DMS114 treated with DMSO at 0.1 percent for 48 hours (cell line): ENCODE measurements at regions not wholly inside any gene's neighbourhood (a gene's known extent, or its start where the extent isn't known, plus 50 kb on each side); places are given as distances from the start of the nearest gene placed in this dataset.
"Not testable (repeated sequence)": the region's sequence is repeated elsewhere in the genome, so short reads cannot be mapped to it uniquely, and the experiment has no call there.

Experiments used
- DNase-seq: peaks from one replicate; lab custom pipeline; 2025; ENCODE audit not compliant: unreplicated experiment; lab: John Stamatoyannopoulos, UW

GRCh38 chr13:74554569-74555275 is 420.5 kb upstream of the KLF12 start:
- DNase-seq: no peak

GRCh38 chr13:74550039-74550438 is 415.8 kb upstream of the KLF12 start:
- DNase-seq: no peak

GRCh38 chr13:74536649-74537048 is 402.4 kb upstream of the KLF12 start:
- not testable (repeated sequence) for DNase-seq

GRCh38 chr13:74533226-74533625 is 399.0 kb upstream of the KLF12 start:
- DNase-seq: no peak

- DNase-seq: no peak
These were observed 395.8 kb upstream of the KLF12 start for GRCh38 chr13:74530011-74530410.

- DNase-seq: no peak
These were observed 394.7 kb upstream of the KLF12 start for GRCh38 chr13:74528734-74529513.

GRCh38 chr13:74523057-74523456 is 388.9 kb upstream of the KLF12 start:
- no peak for DNase-seq

GRCh38 chr13:74511523-74511922 is 377.3 kb upstream of the KLF12 start:
- no peak for DNase-seq

- DNase-seq: no peak
These were observed 353.0 kb upstream of the KLF12 start for GRCh38 chr13:74487091-74487722.

- no peak for DNase-seq
These were observed 351.6 kb upstream of the KLF12 start for GRCh38 chr13:74485757-74486156.

GRCh38 chr13:74479124-74479523 is 344.9 kb upstream of the KLF12 start:
- DNase-seq: no peak

- no peak for DNase-seq
These were observed 342.6 kb upstream of the KLF12 start for GRCh38 chr13:74476788-74477187.

GRCh38 chr13:74476365-74476764 is 342.2 kb upstream of the KLF12 start:
- no peak for DNase-seq

- no peak for DNase-seq
These were observed 332.7 kb upstream of the KLF12 start for GRCh38 chr13:74466864-74467263.

- DNase-seq: no peak
These were observed 331.8 kb upstream of the KLF12 start for GRCh38 chr13:74466020-74466419.

GRCh38 chr13:74465271-74465670 is 331.1 kb upstream of the KLF12 start:
- DNase-seq: no peak

GRCh38 chr13:74464670-74465069 is 330.5 kb upstream of the KLF12 start:
- no peak for DNase-seq

- DNase-seq: no peak
These were observed 326.8 kb upstream of the KLF12 start for GRCh38 chr13:74461011-74461410.

GRCh38 chr13:74452881-74453280 is 318.7 kb upstream of the KLF12 start:
- DNase-seq: no peak

GRCh38 chr13:74452176-74452575 is 318.0 kb upstream of the KLF12 start:
- no peak for DNase-seq

- no peak for DNase-seq
These were observed 316.8 kb upstream of the KLF12 start for GRCh38 chr13:74450964-74451363.

GRCh38 chr13:74450525-74450845 is 316.3 kb upstream of the KLF12 start:
- DNase-seq: no peak
